GM11168 (cell line): ENCODE measurements at regions not wholly inside any gene's neighbourhood (a gene's known extent, or its start where the extent isn't known, plus 50 kb on each side); places are given as distances from the start of the nearest gene placed in this dataset.

Experiments used
- in situ Hi-C: fragments of 300-500 bp; cut with MboI; formaldehyde crosslinking; loops from one replicate; pipeline ENCODE4 v1.12.0; 2022; ENCODE audit warnings: low sequenced_read_pairs; ENCODE audit not compliant: unreplicated experiment

GRCh38 chr2:182630207-182630606 lies 85.8 kb upstream of the DNAJC10 start:
- in situ Hi-C loops = no loop called here

GRCh38 chr2:182631299-182631698 lies 84.8 kb upstream of the DNAJC10 start:
- in situ Hi-C loops = no loop called here

DNA sequence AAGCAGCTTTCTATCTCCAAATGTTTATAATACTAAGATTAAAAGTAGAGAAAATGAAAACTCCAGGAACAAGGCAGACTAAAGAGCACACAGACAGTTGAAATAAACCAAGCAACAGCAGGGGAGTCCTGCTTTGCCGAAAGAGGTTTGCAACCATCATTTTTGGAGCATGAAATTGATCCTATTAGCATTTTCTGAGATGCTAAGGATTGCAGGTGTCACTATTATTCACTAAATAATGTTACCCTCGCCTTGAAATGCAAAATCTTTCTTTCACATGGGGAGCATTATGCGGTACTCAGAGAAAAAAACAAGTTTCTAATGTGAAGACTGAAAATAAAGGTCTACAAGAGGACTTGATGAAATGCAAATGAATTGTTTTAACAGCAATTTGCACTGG lies 81.7 kb upstream of the DNAJC10 start:
- in situ Hi-C loops = no loop called here

GRCh38 chr2:182636699-182637098 lies 79.4 kb upstream of the DNAJC10 start:
- in situ Hi-C loops = no loop called here

DNA sequence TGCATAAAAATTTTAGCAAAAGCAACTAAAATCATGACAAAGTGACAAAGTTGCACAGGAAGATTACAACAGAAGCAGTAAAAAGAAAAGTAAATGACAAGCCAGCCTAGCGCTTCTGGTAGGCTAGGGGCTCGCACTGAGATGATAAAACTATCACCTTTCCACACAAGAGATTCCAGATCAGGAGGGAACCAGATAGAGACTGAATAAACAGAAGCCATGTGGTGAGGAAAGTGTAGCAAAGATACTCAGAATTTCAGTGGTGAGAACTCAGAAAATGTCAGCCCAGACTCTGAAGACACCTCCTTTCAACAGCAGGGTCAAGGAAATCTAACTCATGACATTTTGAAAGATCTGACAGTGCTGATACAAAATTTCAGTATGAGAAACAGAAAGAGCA lies 77.4 kb upstream of the DNAJC10 start:
- in situ Hi-C loops = no loop called here

DNA sequence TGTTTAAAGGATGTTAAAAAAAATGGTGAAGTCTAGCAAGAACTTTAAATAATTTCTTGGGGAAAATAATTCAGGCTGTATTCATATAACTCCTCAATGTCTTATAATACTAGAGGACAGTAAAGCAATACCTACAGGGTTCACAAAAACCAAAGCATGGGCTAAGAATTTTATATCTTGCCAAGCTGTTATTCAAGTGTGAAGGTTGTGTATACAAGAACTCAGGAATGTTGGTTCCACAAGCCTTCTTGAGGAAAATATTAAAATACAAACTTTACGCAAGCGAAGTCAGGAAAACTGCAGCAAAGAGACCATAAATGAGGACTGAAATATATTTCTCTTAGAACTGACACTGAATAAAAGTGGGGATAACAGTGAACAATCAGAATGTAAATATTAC lies 76.1 kb upstream of the DNAJC10 start:
- in situ Hi-C loops = no loop called here

DNA sequence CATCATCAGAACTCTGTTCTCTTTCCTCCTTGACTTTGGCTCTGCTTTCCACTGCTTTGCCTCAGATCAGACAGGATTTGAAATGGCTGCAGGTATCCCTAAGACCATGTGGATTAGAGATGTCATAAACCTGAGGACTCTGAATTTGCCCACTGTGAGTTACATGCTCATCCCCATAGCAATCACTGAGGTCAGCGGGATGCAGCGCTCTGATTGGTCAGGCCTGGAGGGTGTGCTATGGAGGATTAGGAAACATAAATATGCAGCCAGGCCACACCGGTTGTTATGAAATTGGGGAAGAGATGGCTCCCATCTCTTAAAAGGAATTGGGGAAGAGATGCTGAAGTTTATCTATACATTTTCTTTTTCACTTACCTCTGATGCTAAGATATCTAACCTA lies 73.7 kb upstream of the DNAJC10 start:
- in situ Hi-C loops = no loop called here

GRCh38 chr2:182646763-182647498 lies 69.1 kb upstream of the DNAJC10 start:
- in situ Hi-C loops = no loop called here

- in situ Hi-C loops = no loop called here
These were observed 68.6 kb upstream of the DNAJC10 start for GRCh38 chr2:182647499-182647787.

DNA sequence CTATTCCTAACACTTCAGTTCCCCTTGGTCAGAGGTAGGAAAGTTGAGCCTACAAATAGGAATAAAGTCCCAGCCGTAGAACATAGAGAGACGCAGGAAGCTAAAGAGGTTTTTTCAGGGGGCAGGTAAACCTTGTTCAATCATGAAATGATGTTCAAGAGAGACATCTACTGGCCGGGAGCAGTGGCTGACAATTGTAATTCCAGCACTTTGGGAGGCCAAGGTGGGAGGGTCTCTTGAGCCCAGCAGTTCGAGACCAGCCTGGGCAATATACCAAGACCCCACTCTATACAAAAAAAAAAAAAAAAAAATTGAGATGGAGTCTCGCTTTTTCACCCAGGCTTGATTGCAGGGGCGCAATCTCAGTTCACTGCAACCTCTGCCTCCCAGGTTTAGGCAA lies 66.7 kb upstream of the DNAJC10 start:
- in situ Hi-C loops = no loop called here

DNA sequence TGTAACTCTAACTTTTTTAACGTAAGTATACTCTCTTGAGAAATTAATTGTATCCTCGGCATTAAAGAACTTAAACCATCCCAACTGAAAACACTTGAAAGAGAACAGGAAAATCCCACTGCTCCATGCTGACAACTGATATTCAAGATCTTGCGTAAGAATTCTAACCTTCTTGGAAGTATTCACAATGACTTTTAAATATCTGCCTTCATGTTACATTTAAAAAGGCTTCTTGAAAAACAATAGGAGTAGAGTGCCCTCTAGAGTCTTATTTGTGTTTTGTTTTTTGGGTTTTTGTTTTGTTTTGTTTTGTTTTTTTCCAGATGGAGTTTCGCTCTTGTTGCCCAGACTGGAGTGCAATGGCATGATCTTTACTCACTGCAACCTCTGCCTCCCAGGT lies 65.4 kb upstream of the DNAJC10 start:
- in situ Hi-C loops = loop anchor here (5.0 kb wide), 1 partner anchor 463 kb away; no protein-coding TSS in a partner anchor

- in situ Hi-C loops = loop anchor here (5.0 kb wide), 1 partner anchor 465 kb away; no protein-coding TSS in a partner anchor
These were observed 63.7 kb upstream of the DNAJC10 start for GRCh38 chr2:182652326-182652725.

GRCh38 chr2:182655750-182656149 lies 60.3 kb upstream of the DNAJC10 start:
- in situ Hi-C loops = no loop called here

GRCh38 chr2:182664212-182664611 lies 51.8 kb upstream of the DNAJC10 start:
- in situ Hi-C loops = loop anchor here (10.0 kb wide), 1 partner anchor 311 kb away; no protein-coding TSS in a partner anchor

- in situ Hi-C loops = loop anchor here (10.0 kb wide), 1 partner anchor 309 kb away; no protein-coding TSS in a partner anchor
These were observed 50.6 kb upstream of the DNAJC10 start for GRCh38 chr2:182665500-182665899.
